ENCODE measurements at regions not wholly inside any gene's neighbourhood (a gene's known extent, or its start where the extent isn't known, plus 50 kb on each side); places are given as distances from the start of the nearest gene placed in this dataset.
A peak's percentile ranks its signal among the peaks of the same experiment; 100 is the strongest.

DNA sequence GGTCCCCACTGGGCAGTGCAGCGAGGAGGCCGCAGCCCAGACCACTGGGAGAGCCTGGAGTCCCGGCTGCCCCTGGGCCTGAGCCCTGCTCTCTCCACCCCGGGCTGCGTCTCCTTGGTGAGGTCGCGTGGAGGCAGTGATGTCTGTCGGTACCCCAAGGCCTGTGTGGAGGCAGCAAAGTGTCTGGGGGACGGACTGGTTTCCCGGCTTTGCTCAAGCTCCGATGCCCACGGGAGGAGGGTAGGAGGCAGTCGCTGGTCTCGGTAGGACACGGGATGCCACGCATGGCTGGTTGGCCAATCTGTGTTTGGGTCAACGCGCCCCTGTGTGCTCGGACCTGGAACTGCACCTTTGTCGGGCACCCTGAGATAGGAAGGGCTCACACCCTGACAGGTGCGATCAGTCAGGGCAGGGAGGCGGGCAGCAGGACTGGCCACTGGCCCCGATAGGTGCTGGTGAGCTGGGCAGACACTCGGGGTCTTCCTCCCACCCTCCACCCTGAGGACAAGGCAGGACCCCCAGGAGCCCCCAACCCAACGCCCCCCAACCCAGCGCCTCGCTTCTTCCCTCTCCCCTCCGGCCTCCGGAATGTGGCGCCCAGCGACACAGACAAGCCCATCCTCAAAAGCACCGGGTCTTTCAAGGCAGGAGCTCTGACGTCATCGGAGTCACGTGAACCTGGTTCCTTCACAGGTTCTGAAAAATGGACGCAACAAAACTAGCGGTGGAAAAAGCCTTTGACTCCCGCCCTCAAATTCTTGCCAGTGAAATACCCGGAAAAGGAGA lies 288.6 kb downstream of the NDUFA10 start:
- WGBS, 2 donors (ENCODE audit: low coverage in 1 of 2): 88 to 90% methylated on average over 9 to 33 of the region's 39 CpGs
- no peak for TF ChIP-seq EP300 (IDR thresholded peaks at IDR 0.05; ENCODE audit: low read depth)
- TF ChIP-seq POLR2A (IDR thresholded peaks at IDR 0.05): no peak
- TF ChIP-seq, protein P1, sequence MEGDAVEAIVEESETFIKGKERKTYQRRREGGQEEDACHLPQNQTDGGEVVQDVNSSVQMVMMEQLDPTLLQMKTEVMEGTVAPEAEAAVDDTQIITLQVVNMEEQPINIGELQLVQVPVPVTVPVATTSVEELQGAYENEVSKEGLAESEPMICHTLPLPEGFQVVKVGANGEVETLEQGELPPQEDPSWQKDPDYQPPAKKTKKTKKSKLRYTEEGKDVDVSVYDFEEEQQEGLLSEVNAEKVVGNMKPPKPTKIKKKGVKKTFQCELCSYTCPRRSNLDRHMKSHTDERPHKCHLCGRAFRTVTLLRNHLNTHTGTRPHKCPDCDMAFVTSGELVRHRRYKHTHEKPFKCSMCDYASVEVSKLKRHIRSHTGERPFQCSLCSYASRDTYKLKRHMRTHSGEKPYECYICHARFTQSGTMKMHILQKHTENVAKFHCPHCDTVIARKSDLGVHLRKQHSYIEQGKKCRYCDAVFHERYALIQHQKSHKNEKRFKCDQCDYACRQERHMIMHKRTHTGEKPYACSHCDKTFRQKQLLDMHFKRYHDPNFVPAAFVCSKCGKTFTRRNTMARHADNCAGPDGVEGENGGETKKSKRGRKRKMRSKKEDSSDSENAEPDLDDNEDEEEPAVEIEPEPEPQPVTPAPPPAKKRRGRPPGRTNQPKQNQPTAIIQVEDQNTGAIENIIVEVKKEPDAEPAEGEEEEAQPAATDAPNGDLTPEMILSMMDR (IDR thresholded peaks at IDR 0.05): no peak
- no peak for TF ChIP-seq POLR2AphosphoS5 (IDR thresholded peaks at IDR 0.05)
- intact Hi-C loops (cut with DNase I; ENCODE audit: low total_unique reads): no loop called here
- no peaks in the 10 kb centered on the region for H3K36me3 ChIP-seq
- no peak overlapping the region for H3K27ac ChIP-seq
- H3K27me3 ChIP-seq: no peaks in the 10 kb centered on the region
- DNase-seq: no peak
- H3K4me3 ChIP-seq: no peak overlapping the region
- no peaks in the 10 kb centered on the region for H3K9me3 ChIP-seq
- in situ Hi-C loops (cut with MboI; ENCODE audit: low pct_ligation_motif_present in 1 of 4, low pct_unique_long_range_greater_than_20kb in 1 of 4, low sequenced_read_pairs in 3 of 4): no loop called here
- no peaks in the 10 kb centered on the region for H3K4me1 ChIP-seq

DNA sequence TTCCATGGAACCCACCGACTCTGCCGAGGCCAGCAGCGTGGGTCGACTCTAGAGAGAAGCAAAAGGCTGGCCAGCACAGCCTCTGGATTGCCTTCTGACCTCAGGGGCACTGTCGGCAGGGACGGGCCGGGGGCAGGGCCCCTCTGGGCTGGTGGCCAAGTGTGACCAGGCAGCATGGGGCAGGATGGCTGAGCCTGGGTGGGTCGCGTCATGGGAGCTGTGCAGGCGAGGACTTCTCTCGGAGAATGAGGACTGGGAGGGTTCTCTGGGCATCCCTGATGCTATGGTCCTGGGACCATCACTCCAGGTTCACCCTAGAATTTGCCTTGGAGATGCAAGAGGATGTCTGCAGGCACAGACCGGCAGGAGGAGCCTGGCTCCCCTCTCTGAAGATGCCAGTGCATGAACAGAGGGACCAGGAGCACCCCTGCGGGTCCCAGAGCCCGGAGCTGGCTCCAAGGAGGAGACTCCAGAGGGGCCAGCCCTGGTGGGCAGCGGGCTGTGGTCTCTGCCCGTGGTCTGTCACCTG lies 289.2 kb downstream of the NDUFA10 start:
- TF ChIP-seq POLR2A (IDR thresholded peaks at IDR 0.05): no peak
- TF ChIP-seq, protein P1 (IDR thresholded peaks at IDR 0.05): no peak
- TF ChIP-seq EP300 (IDR thresholded peaks at IDR 0.05; ENCODE audit: low read depth): no peak
- no peak for TF ChIP-seq POLR2AphosphoS5 (IDR thresholded peaks at IDR 0.05)
- H3K9me3 ChIP-seq: no peaks in the 10 kb centered on the region
- 72% methylated on average over 16 of the region's 16 CpGs; no CpG with 5 or more reads in 1 of the 2 donors for WGBS, 2 donors (ENCODE audit: low coverage in 1 of 2)
- intact Hi-C loops (cut with DNase I; ENCODE audit: low total_unique reads): no loop called here
- H3K36me3 ChIP-seq: no peaks in the 10 kb centered on the region
- H3K27ac ChIP-seq: no peak overlapping the region
- DNase-seq: no peak
- no peak overlapping the region for H3K4me3 ChIP-seq
- in situ Hi-C loops (cut with MboI; ENCODE audit: low pct_ligation_motif_present in 1 of 4, low pct_unique_long_range_greater_than_20kb in 1 of 4, low sequenced_read_pairs in 3 of 4): no loop called here
- no peaks in the 10 kb centered on the region for H3K4me1 ChIP-seq
- H3K27me3 ChIP-seq: no peaks in the 10 kb centered on the region

- TF ChIP-seq POLR2A (IDR thresholded peaks at IDR 0.05): no peak
- TF ChIP-seq, protein P1 (IDR thresholded peaks at IDR 0.05): peak in 1 of 5 experiments; percentile 11
- in situ Hi-C loops (cut with MboI; ENCODE audit: low pct_ligation_motif_present in 1 of 4, low pct_unique_long_range_greater_than_20kb in 1 of 4, low sequenced_read_pairs in 3 of 4) (no loop called here), intact Hi-C loops (cut with DNase I; ENCODE audit: low total_unique reads) (no loop called here)
- Histone ChIP-seq H3K27ac (no peak overlapping the region), H3K4me3 (no peak overlapping the region), H3K27me3 (no peaks in the 10 kb centered on the region), H3K9me3 (no peaks in the 10 kb centered on the region), H3K36me3 (no peaks in the 10 kb centered on the region), H3K4me1 (no peaks in the 10 kb centered on the region)
- no peak for DNase-seq
- WGBS, 2 donors (ENCODE audit: low coverage in 1 of 2): 59% methylated on average over 23 of the region's 23 CpGs; no CpG with 5 or more reads in 1 of the 2 donors
Measured at GRCh38 chr2:239735131-239735828, 289.9 kb downstream of the NDUFA10 start.

DNA sequence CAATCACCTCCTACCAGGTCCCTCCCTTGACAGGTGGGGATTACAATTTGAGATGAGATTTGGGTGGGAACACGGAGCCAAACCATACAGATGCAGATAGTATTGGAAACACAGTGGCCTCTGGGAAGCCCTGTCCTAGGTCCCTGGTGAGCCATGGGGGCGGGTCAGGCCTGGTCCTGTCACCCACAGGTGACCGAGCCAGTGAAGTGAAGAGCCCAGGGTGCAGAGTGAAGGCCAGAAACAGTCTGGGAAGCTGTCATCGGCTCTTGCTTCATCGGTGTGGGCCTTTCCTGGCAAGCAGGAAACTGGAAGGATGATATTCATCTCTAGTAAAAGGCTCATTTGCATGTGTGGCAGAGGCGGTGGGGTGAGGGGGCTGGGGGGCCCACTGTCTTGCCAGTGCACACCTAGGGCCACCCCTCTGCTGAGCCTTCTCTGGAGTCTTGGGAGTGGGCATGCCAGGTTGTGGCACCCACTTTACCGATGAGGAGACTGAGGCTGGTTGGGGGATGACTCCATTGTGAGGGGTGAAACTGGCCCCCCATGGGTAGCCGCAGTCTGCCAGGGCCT lies 290.6 kb downstream of the NDUFA10 start:
- intact Hi-C loops (cut with DNase I; ENCODE audit: low total_unique reads): no loop called here
- no peak overlapping the region for H3K27ac ChIP-seq
- in situ Hi-C loops (cut with MboI; ENCODE audit: low pct_ligation_motif_present in 1 of 4, low pct_unique_long_range_greater_than_20kb in 1 of 4, low sequenced_read_pairs in 3 of 4): no loop called here

More for the DNA sequence above, 290.6 kb downstream of the NDUFA10 start:
- Histone ChIP-seq H3K9me3 (no peaks in the 10 kb centered on the region), H3K36me3 (no peaks in the 10 kb centered on the region), H3K4me1 (no peaks in the 10 kb centered on the region), H3K4me3 (no peak overlapping the region), H3K27me3 (no peaks in the 10 kb centered on the region)
- DNase-seq: no peak
- TF ChIP-seq POLR2AphosphoS5 (IDR thresholded peaks at IDR 0.05): no peak
- TF ChIP-seq, protein P1 (IDR thresholded peaks at IDR 0.05): no peak
- 84 to 100% methylated on average over 1 to 8 of the region's 8 CpGs for WGBS, 2 donors (ENCODE audit: low coverage in 1 of 2)
